Testis (tissue), 2 donors: ENCODE measurements at regions not wholly inside any gene's neighbourhood (a gene's known extent, or its start where the extent isn't known, plus 50 kb on each side); places are given as distances from the start of the nearest gene placed in this dataset.

ENCODE experiments used
- POLR2A ChIP-seq: fragments of 450-650 bp; IDR thresholded peaks from one replicate; pipeline ENCODE4 v1.6.1; 2017; ENCODE audit warnings: antibody characterized with exemption, mild to moderate bottlenecking, moderate library complexity
- TF ChIP-seq, protein P1 (sequence below), 3 experiments: fragments of 450-650 bp in 2 of 3; fragments of 200-600 bp in 1 of 3; sonication (generic) in 1 of 3; IDR thresholded peaks; one replicate each; pipeline ENCODE4 v1.5.1; 2016 to 2019; ENCODE audit warnings: antibody characterized with exemption in 3 of 3, mild to moderate bottlenecking in 2 of 3, moderate library complexity in 1 of 3

- TF ChIP-seq, protein P1, sequence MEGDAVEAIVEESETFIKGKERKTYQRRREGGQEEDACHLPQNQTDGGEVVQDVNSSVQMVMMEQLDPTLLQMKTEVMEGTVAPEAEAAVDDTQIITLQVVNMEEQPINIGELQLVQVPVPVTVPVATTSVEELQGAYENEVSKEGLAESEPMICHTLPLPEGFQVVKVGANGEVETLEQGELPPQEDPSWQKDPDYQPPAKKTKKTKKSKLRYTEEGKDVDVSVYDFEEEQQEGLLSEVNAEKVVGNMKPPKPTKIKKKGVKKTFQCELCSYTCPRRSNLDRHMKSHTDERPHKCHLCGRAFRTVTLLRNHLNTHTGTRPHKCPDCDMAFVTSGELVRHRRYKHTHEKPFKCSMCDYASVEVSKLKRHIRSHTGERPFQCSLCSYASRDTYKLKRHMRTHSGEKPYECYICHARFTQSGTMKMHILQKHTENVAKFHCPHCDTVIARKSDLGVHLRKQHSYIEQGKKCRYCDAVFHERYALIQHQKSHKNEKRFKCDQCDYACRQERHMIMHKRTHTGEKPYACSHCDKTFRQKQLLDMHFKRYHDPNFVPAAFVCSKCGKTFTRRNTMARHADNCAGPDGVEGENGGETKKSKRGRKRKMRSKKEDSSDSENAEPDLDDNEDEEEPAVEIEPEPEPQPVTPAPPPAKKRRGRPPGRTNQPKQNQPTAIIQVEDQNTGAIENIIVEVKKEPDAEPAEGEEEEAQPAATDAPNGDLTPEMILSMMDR (IDR thresholded peaks at IDR 0.05): no peak
- TF ChIP-seq POLR2A: no peak
Observed at GRCh38 chr1:219417610-219418009, 195.3 kb downstream of the ZC3H11B start.
